ENCODE measurements at regions not wholly inside any gene's neighbourhood (a gene's known extent, or its start where the extent isn't known, plus 50 kb on each side); places are given as distances from the start of the nearest gene placed in this dataset.
"Not testable (repeated sequence)": the region's sequence is repeated elsewhere in the genome, so short reads cannot be mapped to it uniquely, and the experiment has no call there.

- no peak for DNase-seq
Measured at GRCh38 chr5:162487528-162488525, 420.3 kb downstream of the GABRG2 start.

GRCh38 chr5:162496100-162496808, 428.7 kb downstream of the GABRG2 start:
- DNase-seq, result no peak

DNA sequence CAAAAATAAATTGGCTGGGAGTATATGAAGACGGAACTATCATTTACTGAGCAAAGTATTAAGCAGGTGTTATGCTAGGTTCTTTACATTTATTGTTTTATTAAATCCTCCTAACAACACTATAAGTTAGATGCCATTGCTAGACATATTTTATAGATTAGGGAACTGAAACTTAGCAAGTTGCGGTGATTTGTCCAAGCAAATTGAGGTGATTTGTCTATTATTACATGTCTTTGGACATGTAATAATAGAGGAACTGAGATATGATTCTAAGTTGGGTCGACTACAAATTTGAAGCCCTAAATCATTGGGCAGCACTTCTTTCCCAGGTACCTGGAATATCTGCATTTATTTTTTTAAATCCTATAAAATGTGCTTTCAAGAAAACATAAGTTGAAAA, 429.9 kb downstream of the GABRG2 start:
- DNase-seq, result no peak

DNA sequence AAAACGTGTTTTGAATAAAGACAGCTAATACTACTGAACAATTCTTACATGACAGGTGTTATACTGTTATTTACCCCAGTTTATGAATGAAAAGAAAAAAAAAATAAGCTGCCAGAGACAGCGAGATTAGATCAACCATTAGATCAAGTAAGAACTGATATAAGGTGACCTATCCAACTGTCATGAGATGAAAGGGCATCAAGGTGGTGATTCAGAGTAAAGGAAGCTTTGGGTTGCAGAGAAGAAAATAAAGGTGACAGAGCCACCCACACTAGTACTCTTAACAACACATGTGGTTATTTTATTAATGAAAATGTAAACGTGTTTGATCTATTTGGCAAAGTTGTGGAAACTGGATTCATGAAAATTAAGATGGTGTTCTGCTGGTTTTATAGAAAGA, 435.2 kb downstream of the GABRG2 start:
- no peak for DNase-seq

DNA sequence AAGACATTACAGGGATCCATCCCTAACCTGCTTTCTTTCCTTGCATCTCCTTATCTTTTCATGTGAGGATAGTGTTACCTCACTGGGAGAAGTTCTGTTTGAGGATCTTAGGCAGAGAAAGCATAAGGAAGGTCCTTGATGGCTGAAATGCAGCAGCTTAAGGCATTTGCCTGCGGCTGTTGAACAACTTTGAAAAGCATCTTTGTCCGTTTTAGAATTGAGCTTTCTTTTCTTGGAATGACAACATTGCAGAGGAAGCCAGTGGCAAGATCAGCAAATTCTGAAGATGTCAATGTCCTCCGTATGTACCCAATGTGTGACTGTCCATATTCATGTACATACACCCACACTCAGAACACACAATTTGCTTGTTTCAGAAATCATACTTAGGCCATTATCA, 436.2 kb downstream of the GABRG2 start:
- DNase-seq, result no peak

DNA sequence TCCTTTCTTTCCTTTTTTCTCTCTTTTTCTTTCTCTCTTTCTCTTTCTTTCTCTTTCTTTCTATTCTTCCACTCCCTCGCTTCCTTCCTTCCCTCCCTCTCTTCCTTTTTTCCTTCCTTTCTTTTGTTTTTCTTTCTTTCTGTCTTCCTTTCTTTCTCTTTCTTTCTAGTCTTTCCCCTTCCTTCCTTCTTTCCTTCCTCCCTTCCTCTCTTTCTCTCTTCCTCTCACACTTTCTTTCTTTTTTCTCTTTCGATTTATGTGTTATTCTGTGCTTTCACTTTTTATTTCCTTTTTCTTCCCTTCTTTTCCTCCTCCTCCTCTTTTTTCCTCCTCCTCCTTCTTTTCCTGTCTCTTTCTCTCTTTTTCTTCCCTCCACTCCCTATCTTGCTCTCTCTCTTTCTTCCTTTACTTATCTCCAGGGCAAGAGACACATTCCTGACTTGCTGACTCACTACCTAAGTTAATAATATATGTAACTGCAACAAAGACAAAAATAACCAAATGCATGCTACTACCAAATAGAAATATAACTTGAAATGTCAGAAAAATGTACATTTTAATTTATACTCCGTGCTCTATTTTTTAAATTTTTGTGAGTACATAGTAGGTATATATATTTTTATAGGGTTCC, 445.5 kb downstream of the GABRG2 start:
- DNase-seq, result no peak

DNA sequence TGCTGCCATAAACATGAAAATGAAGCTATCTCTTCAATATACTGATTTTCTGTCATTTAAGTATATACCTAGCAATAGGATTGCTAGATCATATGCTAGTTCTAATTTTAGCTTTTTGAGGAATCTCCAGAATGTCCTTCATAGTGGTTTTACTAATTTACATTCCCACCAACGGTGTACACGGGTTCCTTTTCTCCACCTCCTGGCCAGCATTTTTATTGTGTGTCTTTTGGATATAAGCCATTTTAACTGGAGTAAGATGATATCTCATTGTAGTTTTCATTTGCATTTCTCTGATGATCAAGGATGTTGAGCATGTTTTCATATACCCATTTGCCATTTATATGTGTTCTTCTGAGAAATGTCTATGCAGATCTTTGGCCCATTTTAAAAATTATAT, 446.5 kb downstream of the GABRG2 start:
- no peak for DNase-seq

- no peak for DNase-seq
Measured at GRCh38 chr5:162520878-162521277, 453.3 kb downstream of the GABRG2 start.

- no peak for DNase-seq
Measured at GRCh38 chr5:162529209-162529608, 461.6 kb downstream of the GABRG2 start.

- no peak for DNase-seq
Measured at GRCh38 chr5:162529886-162530285, 462.3 kb downstream of the GABRG2 start.

GRCh38 chr5:162543437-162543836, 475.9 kb downstream of the GABRG2 start:
- DNase-seq, result no peak

GRCh38 chr5:162544905-162545304, 477.3 kb downstream of the GABRG2 start:
- no peak for DNase-seq

DNA sequence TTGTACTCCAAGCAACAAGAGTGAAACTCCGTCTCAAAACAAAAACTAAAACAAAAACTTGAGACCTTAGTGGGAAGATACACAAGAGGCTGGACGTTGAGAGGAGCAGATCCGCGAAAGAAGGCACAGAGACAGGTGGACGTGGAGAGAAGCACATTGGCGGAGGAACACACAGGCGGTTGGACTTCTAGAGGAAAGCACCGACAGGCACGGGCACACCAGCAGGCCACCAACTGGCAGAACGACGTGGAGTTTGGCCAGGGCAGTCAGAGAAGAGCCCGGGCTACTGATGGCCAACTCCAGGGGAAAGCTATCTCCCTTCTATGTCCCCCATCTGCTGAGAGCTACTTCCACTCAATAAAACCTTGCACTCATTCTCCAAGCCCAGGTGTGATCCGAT, 482.7 kb downstream of the GABRG2 start:
- no peak for DNase-seq

DNA sequence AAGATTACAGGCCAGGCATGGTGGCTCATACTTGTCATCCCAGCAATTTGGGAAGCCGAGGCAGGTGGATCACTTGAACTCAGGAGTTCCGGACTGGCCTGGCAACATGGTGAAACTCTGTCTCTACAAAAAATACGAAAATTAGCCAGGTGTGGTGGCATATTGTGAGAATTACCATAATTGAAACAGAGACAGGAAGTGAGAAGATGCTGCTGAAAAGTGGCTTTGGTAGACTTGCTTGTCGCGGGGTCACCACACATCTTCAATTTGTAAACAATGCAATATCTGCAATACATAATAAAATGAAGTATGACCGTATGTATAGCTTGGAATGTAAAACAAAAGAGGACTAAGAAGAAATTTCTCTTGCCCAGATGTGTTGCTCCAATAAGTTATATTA, 490.5 kb downstream of the GABRG2 start:
- no peak for DNase-seq

GRCh38 chr5:162567644-162568043, 500.1 kb downstream of the GABRG2 start:
- no peak for DNase-seq

DNA sequence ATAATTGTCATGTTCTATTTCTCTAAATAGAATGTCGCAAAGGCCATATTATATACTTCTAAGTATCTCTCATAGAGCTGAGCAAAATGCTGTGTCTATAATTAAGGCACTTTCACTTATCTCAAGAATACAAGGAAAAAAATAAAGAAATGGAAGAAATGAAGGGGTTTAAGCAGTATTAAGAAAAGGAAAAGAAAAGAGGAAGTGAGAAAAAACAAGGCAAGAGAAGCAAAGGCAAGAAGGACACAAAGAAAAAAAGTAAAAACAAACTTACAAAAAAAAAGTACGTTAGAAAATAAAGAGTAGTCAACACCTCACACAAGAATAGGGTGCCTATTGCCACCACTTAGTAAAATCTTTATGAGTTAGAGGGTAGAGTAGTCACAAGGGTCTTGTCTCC, 506.2 kb downstream of the GABRG2 start:
- no peak for DNase-seq

DNA sequence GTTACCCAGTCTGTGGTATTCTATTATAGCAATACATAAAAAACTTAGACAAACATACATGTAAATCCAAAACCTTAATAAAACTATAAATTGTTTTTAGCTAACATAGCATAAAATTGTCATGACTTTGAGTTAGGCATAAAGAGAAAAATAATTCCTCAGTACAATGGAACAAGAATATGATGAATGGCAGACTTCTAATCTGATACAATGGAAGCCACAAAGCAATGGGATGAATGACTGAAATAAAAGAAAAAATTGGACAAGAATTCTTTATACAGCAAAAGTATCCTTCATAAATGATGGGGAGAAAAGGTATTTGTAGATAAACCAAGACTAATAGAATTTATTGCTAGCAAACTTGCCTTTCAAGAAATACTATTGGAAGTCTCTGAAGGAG, 524.2 kb downstream of the GABRG2 start:
- DNase-seq, result no peak

DNA sequence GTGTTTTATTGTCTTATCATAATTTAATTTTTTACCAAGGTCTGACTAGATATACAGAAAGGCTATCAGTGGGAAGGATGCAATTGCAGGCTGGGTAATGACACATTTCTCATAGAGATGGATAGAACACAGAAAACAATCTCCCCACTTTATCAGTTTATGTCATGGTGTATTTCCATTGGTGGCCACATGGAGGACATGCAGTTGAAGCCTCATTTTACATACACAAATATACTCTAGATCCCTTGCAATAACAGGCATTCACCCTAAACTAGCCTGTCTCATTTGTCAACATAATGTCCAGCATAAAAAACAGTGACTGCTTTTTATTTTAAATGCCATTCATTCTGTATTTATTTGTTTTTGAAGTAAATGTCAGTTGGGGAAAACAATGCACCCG, 526.3 kb downstream of the GABRG2 start:
- DNase-seq, result no peak

DNA sequence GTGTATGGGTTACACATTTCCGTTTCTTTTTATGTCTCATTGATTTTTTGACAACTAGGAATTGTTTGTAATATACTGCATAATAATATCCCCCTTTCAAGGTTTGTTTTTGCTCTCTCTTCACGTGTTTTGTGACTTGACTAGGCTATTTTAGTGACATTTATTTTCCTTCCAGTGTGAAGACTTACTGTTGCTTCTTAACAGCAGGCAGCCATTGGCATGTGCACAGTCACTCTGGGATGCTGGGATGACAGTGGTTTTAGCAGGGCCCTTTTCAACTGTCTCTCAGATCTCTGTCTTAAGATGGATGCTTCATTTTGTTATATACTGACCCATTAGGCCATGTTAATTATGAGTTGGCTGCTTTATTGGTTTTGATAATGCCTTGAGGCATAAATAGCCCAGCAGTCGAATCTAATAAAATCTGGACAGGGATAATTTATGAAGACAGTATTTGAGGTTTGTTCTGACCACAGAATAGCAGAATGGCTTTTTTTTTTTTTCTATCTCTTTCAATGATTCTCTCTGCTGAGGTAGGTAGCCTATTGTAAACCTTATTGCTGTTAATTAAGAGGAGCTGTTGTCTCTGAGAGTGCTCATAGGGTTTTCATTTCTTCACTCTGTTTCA, 536.0 kb downstream of the GABRG2 start:
- DNase-seq, result no peak

GRCh38 chr5:162607879-162608278, 540.3 kb downstream of the GABRG2 start:
- DNase-seq, result no peak

DNA sequence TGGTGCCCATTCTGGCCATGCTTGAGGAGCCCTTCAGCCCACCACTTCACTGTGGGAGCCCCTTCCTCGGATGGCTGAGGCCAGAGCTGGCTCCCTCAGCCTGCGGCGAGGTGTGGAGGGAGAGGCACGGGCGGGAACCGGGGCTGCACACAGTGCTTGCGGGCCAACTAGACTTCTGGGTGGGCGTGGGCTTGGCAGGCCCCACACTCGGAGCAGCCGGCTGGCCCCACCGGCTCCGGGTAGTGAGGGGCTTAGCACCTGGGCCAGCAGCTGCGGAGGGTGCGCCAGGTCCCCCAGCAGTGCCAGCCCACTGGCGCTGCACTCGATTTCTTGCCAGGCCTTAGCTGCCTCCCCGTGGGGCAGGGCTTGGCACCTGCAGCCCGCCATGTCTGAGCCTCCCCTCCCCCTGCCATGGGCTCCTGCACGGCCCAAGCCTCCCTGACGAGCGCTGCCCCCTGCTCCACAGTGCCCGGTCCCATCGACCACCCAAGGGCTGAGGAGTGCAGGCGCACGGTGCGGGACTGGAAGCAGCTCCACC, 554.2 kb downstream of the GABRG2 start:
- not testable (repeated sequence) for DNase-seq

- DNase-seq, result no peak
Measured at GRCh38 chr5:162624110-162624509, 556.5 kb downstream of the GABRG2 start.

GRCh38 chr5:162637481-162637880, 569.9 kb downstream of the GABRG2 start:
- no peak for DNase-seq

All from KG1 (cell line).